Erythroblast (primary cell): ENCODE measurements at regions not wholly inside any gene's neighbourhood (a gene's known extent, or its start where the extent isn't known, plus 50 kb on each side); places are given as distances from the start of the nearest gene placed in this dataset.

Experiments used
- GATA1 ChIP-seq: IDR thresholded peaks from 2 replicates; pipeline ENCODE4 v1.6.1; 2011; ENCODE audit warnings: low read depth, mild to moderate bottlenecking, control low read depth, low read length, moderate library complexity
- POLR2A ChIP-seq: IDR thresholded peaks from 2 replicates; pipeline ENCODE4 v1.6.1; 2011; ENCODE audit warnings: mild to moderate bottlenecking, low read length

DNA sequence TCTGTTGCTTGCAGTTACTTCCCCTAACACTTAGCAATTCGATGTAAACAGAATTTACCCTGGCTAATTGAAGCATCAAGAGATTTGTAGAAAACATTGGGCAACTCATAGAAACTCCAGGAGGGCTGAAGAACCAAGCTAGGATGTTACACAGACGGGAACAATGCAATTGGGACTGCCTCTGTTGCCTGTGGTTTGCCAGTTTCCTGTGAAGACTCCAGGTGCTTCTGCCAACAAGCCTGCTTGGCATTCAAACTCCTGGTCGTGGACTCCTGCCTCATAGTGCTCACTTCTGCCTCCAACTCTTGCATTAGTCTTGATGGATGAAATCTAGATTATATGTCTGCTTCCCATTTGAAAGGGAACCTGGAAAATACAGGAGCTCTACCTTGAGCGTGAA lies 246.0 kb downstream of the BMP4 start:
- TF ChIP-seq POLR2A (no peak), GATA1 (no peak)
